AG09319 (cell line): ENCODE measurements at regions not wholly inside any gene's neighbourhood (a gene's known extent, or its start where the extent isn't known, plus 50 kb on each side); places are given as distances from the start of the nearest gene placed in this dataset.

Source experiments
- DNase-seq: peaks from one replicate; pipeline ENCODE4 v3.0.0-alpha.2; 2010; ENCODE audit warnings: low read depth; ENCODE audit errors: extremely low read depth
- CTCF ChIP-seq: IDR thresholded peaks from 2 replicates; pipeline ENCODE4 v1.5.1; 2011; ENCODE audit warnings: low read depth, mild to moderate bottlenecking, inconsistent platforms, low read length, moderate library complexity

DNA sequence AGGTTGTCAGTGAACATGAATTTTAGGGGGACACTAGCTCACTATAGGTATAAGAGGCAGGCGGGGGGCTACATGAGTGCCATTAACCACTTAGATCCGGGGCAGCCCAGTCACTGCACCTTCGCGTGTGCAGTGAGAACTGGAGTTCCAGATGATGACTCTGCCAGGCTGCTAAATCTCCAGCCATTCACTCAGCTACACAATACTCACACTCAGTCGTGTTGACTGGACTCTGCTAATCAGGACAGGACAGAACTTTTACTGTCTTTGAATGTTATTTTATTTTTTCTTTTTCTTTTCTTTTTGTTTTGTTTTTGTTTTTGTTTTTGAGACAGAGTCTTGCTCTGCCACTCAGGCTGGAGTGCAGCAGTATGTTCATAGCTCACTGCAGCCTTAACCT is 465.6 kb downstream of the AACS start:
- no peak for DNase-seq
- TF ChIP-seq CTCF, result no peak

GRCh38 chr12:125531574-125531973 is 466.3 kb downstream of the AACS start:
- TF ChIP-seq CTCF, result no peak

DNA sequence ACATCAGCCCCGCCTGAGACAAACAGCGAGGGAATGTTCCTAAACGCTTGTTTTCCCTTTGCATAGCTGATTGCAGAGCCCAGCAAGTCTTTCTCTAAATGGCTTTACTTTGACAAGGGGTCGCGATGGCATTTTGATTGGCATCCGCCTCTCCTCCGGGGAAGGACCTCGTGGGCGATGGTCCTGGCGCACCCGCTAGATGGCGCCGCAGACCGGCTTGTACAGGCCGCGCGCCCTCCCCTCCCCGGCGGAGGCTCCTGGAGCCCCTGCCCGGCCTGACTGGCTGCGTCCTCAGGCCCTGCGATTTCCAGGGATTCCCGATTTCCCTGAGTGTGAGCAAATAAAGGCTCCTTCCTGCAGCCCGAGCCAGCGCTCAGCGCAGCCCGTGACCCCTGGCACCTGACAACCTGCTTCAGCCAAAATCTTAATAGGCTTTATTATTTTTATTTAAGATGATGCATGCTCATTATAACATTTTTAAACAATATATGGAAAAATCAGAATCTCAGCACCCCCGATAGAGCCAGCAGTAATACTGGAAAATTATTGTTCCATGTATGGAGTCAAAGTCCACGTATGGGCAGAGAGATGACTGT is 468.3 kb downstream of the AACS start:
- DNase-seq, result no peak

More at GRCh38 chr12:125531574-125531973, 466.3 kb downstream of the AACS start:
- no peak for DNase-seq

GRCh38 chr12:125538401-125539199 is 473.4 kb downstream of the AACS start:
- no peak for DNase-seq
- TF ChIP-seq CTCF, result no peak

More for the DNA sequence above, 468.3 kb downstream of the AACS start:
- TF ChIP-seq CTCF, result peak; percentile 26

GRCh38 chr12:125540580-125541204 is 475.5 kb downstream of the AACS start:
- no peak for TF ChIP-seq CTCF
- DNase-seq, result no peak

GRCh38 chr12:125544960-125545359 is 479.7 kb downstream of the AACS start:
- no peak for TF ChIP-seq CTCF

GRCh38 chr12:125549171-125549570 is 483.9 kb downstream of the AACS start:
- TF ChIP-seq CTCF, result no peak
- no peak for DNase-seq

More at GRCh38 chr12:125544960-125545359, 479.7 kb downstream of the AACS start:
- DNase-seq, result no peak
